Fibroblast of the conjunctiva (primary cell): ENCODE measurements at regions not wholly inside any gene's neighbourhood (a gene's known extent, or its start where the extent isn't known, plus 50 kb on each side); places are given as distances from the start of the nearest gene placed in this dataset.

Experiments
- DNase-seq: peaks from one replicate; pipeline ENCODE4 v3.0.0-alpha.2; 2010; ENCODE audit warnings: low read depth

GRCh38 chr20:22431419-22431818 lies 153.0 kb downstream of the FOXA2 start:
- no peak for DNase-seq

GRCh38 chr20:22430746-22431168 lies 153.6 kb downstream of the FOXA2 start:
- no peak for DNase-seq

- no peak for DNase-seq
Observed at GRCh38 chr20:22430154-22430745, 154.1 kb downstream of the FOXA2 start.

- DNase-seq: no peak
Observed at GRCh38 chr20:22429175-22430153, 154.9 kb downstream of the FOXA2 start.

- DNase-seq: no peak
Observed at GRCh38 chr20:22428051-22428450, 156.3 kb downstream of the FOXA2 start.

- DNase-seq: no peak
Observed at GRCh38 chr20:22426772-22427171, 157.6 kb downstream of the FOXA2 start.

- DNase-seq: no peak
Observed at GRCh38 chr20:22425344-22426295, 158.8 kb downstream of the FOXA2 start.

- no peak for DNase-seq
Observed at GRCh38 chr20:22423190-22423832, 161.1 kb downstream of the FOXA2 start.

GRCh38 chr20:22420116-22420598 lies 164.2 kb downstream of the FOXA2 start:
- DNase-seq: no peak

- no peak for DNase-seq
Observed at GRCh38 chr20:22418738-22419137, 165.6 kb downstream of the FOXA2 start.

- no peak for DNase-seq
Observed at GRCh38 chr20:22414305-22414742, 170.0 kb downstream of the FOXA2 start.

- DNase-seq: no peak
Observed at GRCh38 chr20:22412977-22413868, 171.1 kb downstream of the FOXA2 start.

- no peak for DNase-seq
Observed at GRCh38 chr20:22411627-22412450, 172.5 kb downstream of the FOXA2 start.

- DNase-seq: no peak
Observed at GRCh38 chr20:22411286-22411626, 173.1 kb downstream of the FOXA2 start.

- DNase-seq: no peak
Observed at GRCh38 chr20:22410556-22411130, 173.7 kb downstream of the FOXA2 start.

- DNase-seq: no peak
Observed at GRCh38 chr20:22408521-22409402, 175.6 kb downstream of the FOXA2 start.

- no peak for DNase-seq
Observed at GRCh38 chr20:22407237-22408193, 176.9 kb downstream of the FOXA2 start.
